Esophagus squamous epithelium (tissue), 5 donors: ENCODE measurements at regions not wholly inside any gene's neighbourhood (a gene's known extent, or its start where the extent isn't known, plus 50 kb on each side); places are given as distances from the start of the nearest gene placed in this dataset.

ENCODE experiments used
- DNase-seq: peaks from one replicate; lab custom pipeline; 2025; lab: John Stamatoyannopoulos, UW
- H3K27ac ChIP-seq, 4 donors: fragments of 200-600 bp; sonication (generic); one replicate each; pipeline ENCODE4 v1.5.1; 2016 to 2019; ENCODE audit warnings: mild to moderate bottlenecking in 1 of 4
- H3K27me3 ChIP-seq, 4 donors: fragments of 200-600 bp; sonication (generic); 1 replicate in 3 of 4; 2 replicates in 1 of 4; pipeline versions ENCODE4 v1.5.1 to v1.6.0; 2017 to 2021; ENCODE audit warnings: antibody characterized with exemption in 1 of 4
- H3K36me3 ChIP-seq, 3 donors: fragments of 200-600 bp; sonication (generic); one replicate each; pipeline ENCODE4 v1.5.1; 2016 to 2019
- H3K4me1 ChIP-seq, 3 donors: fragments of 200-600 bp; sonication (generic); one replicate each; pipeline ENCODE4 v1.5.1; 2017 to 2019
- H3K4me3 ChIP-seq, 4 donors: fragments of 200-600 bp; sonication (generic); 1 replicate in 3 of 4; 2 replicates in 1 of 4; pipeline ENCODE4 v1.5.1; 2016 to 2019; ENCODE audit warnings: mild to moderate bottlenecking in 2 of 4, moderate library complexity in 1 of 4
- H3K9me3 ChIP-seq, 3 donors: fragments of 200-600 bp; sonication (generic); one replicate each; pipeline ENCODE4 v1.5.1; 2016 to 2019
- CTCF ChIP-seq, 6 experiments: fragments of 450-650 bp in 4 of 6; fragments of 200-600 bp in 2 of 6; sonication (generic) in 2 of 6; IDR thresholded peaks; one replicate each; pipeline ENCODE4 v1.5.1; 2016 to 2019; ENCODE audit warnings: antibody characterized with exemption in 6 of 6, mild to moderate bottlenecking in 4 of 6, moderate library complexity in 4 of 6
- POLR2A ChIP-seq, 4 donors: fragments of 450-650 bp; IDR thresholded peaks; one replicate each; pipeline ENCODE4 v1.6.1; 2017; ENCODE audit warnings: antibody characterized with exemption in 4 of 4, mild to moderate bottlenecking in 4 of 4, moderate library complexity in 3 of 4
- WGBS, 2 donors: methylation state at CpG; one replicate each; pipeline ENCODE4 v1.1.5; 2018; 5-methylcytosine and 5-hydroxymethylcytosine counted together
- intact Hi-C: fragments of 100-400 bp; cut with DNase I; formaldehyde crosslinking; loops from one replicate; pipeline ENCODE4 v1.15.0; 2022
- donor health status: DM: yes; HTN: yes; CAD: no.

- Histone ChIP-seq H3K4me3 (no peak overlapping the region), H3K27me3 (no peaks in the 10 kb centered on the region), H3K9me3 (no peaks in the 10 kb centered on the region), H3K27ac (no peak overlapping the region), H3K4me1 (no peaks in the 10 kb centered on the region), H3K36me3 (peaks cover 0 to 8% (median 0%) of the 10 kb centered on the region in 3 donors)
- intact Hi-C loops: no loop called here
- no peak for TF ChIP-seq POLR2A (IDR thresholded peaks at IDR 0.05)
- TF ChIP-seq CTCF (IDR thresholded peaks at IDR 0.05): no peak
- 47 to 80% methylated on average over 3 to 6 of the region's 9 CpGs for WGBS, 2 donors
- no peak for DNase-seq
Measured at GRCh38 chr2:120993661-120994060, 258.0 kb downstream of the GLI2 start.

- H3K27ac ChIP-seq: no peak overlapping the region
- intact Hi-C loops: no loop called here
- peaks cover 0 to 2% (median 0%) of the 10 kb centered on the region in 3 donors for H3K4me1 ChIP-seq
- no peaks in the 10 kb centered on the region for H3K27me3 ChIP-seq
- H3K9me3 ChIP-seq: no peaks in the 10 kb centered on the region
- 87 to 88% methylated on average over 14 of the region's 14 CpGs for WGBS, 2 donors
- no peak overlapping the region for H3K4me3 ChIP-seq
- H3K36me3 ChIP-seq: peaks cover 0 to under 1% (median 0%) of the 10 kb centered on the region in 3 donors
- DNase-seq: no peak
- no peak for TF ChIP-seq CTCF (IDR thresholded peaks at IDR 0.05)
- no peak for TF ChIP-seq POLR2A (IDR thresholded peaks at IDR 0.05)
Measured at GRCh38 chr2:120994301-120994995, 258.8 kb downstream of the GLI2 start.

- Histone ChIP-seq H3K27ac (no peak overlapping the region), H3K4me3 (no peak overlapping the region), H3K4me1 (peaks cover 0 to 2% (median 0%) of the 10 kb centered on the region in 3 donors), H3K36me3 (no peaks in the 10 kb centered on the region), H3K9me3 (no peaks in the 10 kb centered on the region), H3K27me3 (no peaks in the 10 kb centered on the region)
- no peak for DNase-seq
- WGBS, 2 donors: 79 to 89% methylated on average over 6 to 7 of the region's 7 CpGs
- intact Hi-C loops: no loop called here
- TF ChIP-seq CTCF (IDR thresholded peaks at IDR 0.05) (no peak), POLR2A (IDR thresholded peaks at IDR 0.05) (no peak)
Measured at GRCh38 chr2:120995152-120995551, 259.5 kb downstream of the GLI2 start.

GRCh38 chr2:120995656-120996190 is 260.1 kb downstream of the GLI2 start:
- no peak for DNase-seq
- TF ChIP-seq CTCF (IDR thresholded peaks at IDR 0.05) (no peak), POLR2A (IDR thresholded peaks at IDR 0.05) (no peak)
- 91 to 93% methylated on average over 15 of the region's 15 CpGs for WGBS, 2 donors

GRCh38 chr2:120999377-121000097 is 263.9 kb downstream of the GLI2 start:
- WGBS, 2 donors: 76 to 79% methylated on average over 5 to 6 of the region's 6 CpGs
- Histone ChIP-seq H3K9me3 (no peaks in the 10 kb centered on the region), H3K27ac (no peak overlapping the region), H3K36me3 (no peaks in the 10 kb centered on the region), H3K4me1 (peaks cover 0 to 2% (median 0%) of the 10 kb centered on the region in 3 donors), H3K27me3 (peaks cover 0 to 10% (median 0%) of the 10 kb centered on the region in 4 donors), H3K4me3 (no peak overlapping the region)
- TF ChIP-seq POLR2A (IDR thresholded peaks at IDR 0.05): no peak
- TF ChIP-seq CTCF (IDR thresholded peaks at IDR 0.05): no peak
- no peak for DNase-seq
- intact Hi-C loops: no loop called here

More at GRCh38 chr2:120995656-120996190, 260.1 kb downstream of the GLI2 start:
- no peak overlapping the region for H3K4me3 ChIP-seq
- no peaks in the 10 kb centered on the region for H3K36me3 ChIP-seq
- no peak overlapping the region for H3K27ac ChIP-seq
- no peaks in the 10 kb centered on the region for H3K9me3 ChIP-seq
- peaks cover 0 to 2% (median 0%) of the 10 kb centered on the region in 3 donors for H3K4me1 ChIP-seq
- intact Hi-C loops: no loop called here
- no peaks in the 10 kb centered on the region for H3K27me3 ChIP-seq
